ENCODE measurements at regions not wholly inside any gene's neighbourhood (a gene's known extent, or its start where the extent isn't known, plus 50 kb on each side); places are given as distances from the start of the nearest gene placed in this dataset.
A peak's percentile ranks its signal among the peaks of the same experiment; 100 is the strongest.

- peak in 1 of 3 donors; percentile 28 for DNase-seq
Measured at GRCh38 chr10:58885146-58885545, 291.3 kb upstream of the PHYHIPL start.

- peak; percentile 78 to 94 (median 85) for DNase-seq
Measured at GRCh38 chr10:58885686-58886345, 290.6 kb upstream of the PHYHIPL start.

DNA sequence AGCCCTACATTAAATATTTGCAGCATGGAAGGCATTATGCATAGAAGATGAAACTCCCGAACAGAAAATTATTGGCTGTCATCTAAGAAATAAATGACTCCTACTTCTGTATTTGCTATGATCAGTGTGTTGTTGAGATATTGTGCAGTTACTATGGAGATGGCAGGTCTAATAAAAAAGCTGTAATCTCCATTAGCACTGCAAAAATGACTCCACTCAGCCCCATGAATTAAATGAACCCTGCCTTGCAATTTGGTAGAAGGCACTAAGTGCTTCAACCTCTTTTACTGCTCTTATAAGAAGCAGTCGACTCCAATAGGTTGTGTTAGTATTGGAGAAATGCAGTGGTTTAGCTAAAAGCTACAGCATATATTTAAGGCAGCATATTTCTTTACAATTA lies 290.0 kb upstream of the PHYHIPL start:
- peak in 2 of 3 donors; percentile 51 to 79 for DNase-seq

DNA sequence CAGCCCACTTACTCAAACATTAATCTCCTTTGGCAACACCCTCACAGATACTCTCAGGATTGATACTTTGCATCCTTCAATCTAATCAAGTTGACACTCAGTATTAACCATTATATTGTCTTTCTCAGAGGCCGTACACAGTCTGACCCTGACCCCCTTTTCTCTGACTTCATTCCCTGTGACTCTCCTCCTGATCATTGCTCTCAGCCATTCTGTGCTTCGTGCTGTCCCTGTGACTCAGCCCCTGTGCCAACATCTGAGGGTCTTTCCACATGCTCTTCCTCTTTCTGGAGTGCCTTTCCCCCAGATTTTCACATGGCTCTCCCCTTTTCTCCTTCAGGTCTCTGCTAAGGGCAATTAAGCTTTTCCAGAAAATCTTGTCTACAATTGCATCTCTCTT lies 289.0 kb upstream of the PHYHIPL start:
- DNase-seq = no peak

GRCh38 chr10:58888957-58889356 lies 287.5 kb upstream of the PHYHIPL start:
- no peak for DNase-seq

GRCh38 chr10:58892031-58892531 lies 284.4 kb upstream of the PHYHIPL start:
- peak in 2 of 3 donors; percentile 44 to 64 for DNase-seq

DNA sequence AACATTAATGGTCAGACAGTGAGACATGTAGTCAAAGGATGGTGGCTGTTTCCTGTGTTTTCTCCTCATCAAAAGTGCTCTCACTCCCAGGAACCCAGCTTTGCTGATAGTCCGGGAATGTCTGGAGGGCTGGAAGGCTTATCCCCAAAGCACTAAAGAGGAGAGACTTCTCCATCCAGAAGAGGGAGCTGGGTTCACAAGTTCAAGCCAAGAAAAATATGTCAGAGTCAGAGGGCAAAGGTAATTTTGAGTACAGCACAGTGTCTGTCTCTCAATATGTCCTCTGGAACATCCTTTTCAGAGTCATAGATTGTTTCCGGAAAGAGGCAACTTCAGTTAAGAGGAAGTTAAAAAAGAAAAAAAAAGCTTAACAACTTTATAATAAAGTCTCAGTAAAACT lies 281.5 kb upstream of the PHYHIPL start:
- DNase-seq = peak in 2 of 3 donors; percentile 16 to 43

- DNase-seq = no peak
Measured at GRCh38 chr10:58896229-58896628, 280.2 kb upstream of the PHYHIPL start.

DNA sequence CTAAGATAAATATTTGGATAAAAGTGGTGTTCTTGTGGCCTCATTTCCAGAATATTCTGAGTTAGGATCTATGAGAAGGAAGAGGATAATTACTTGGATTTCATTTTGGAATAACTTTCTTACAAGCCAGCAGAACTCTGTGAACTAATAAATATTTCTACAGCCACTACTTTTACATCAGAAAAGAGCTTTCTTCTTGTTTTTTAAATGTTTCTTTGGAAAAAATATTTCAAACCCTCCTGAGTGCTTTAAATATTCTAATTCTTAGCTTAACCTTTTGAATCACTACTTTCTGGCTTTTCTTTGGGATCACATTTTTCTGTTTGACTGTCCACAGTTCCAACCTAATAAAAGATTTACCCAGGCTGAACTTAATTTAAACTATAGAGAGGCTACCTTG lies 279.2 kb upstream of the PHYHIPL start:
- DNase-seq = peak in 2 of 3 donors; percentile 33 to 73

DNA sequence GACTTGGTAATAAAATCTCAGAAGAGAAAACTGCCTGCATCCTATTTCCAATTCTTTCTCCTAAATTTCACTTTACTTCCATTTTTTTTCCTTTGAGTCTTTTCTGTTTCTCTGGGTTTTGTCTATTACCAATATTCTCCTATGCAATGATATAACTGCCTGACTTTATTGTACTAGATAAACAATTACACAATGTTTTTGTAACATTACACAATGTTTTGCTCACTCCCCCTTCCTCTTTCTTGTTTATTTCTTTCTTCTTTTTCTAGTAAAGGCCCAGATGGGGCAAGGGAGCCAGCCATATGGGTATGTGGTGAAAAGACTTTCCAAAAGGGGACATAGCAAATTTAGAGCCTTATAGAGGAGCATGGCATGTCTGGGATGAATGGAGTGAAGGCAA lies 278.7 kb upstream of the PHYHIPL start:
- no peak for DNase-seq

GRCh38 chr10:58898854-58899573 lies 277.4 kb upstream of the PHYHIPL start:
- DNase-seq = no peak

GRCh38 chr10:58901092-58901646 lies 275.3 kb upstream of the PHYHIPL start:
- DNase-seq = no peak

- no peak for DNase-seq
Measured at GRCh38 chr10:58903071-58903470, 273.4 kb upstream of the PHYHIPL start.

- no peak for DNase-seq
Measured at GRCh38 chr10:58909881-58910280, 266.6 kb upstream of the PHYHIPL start.

- no peak for DNase-seq
Measured at GRCh38 chr10:58913717-58914116, 262.7 kb upstream of the PHYHIPL start.

- no peak for DNase-seq
Measured at GRCh38 chr10:58918887-58919286, 257.6 kb upstream of the PHYHIPL start.

DNA sequence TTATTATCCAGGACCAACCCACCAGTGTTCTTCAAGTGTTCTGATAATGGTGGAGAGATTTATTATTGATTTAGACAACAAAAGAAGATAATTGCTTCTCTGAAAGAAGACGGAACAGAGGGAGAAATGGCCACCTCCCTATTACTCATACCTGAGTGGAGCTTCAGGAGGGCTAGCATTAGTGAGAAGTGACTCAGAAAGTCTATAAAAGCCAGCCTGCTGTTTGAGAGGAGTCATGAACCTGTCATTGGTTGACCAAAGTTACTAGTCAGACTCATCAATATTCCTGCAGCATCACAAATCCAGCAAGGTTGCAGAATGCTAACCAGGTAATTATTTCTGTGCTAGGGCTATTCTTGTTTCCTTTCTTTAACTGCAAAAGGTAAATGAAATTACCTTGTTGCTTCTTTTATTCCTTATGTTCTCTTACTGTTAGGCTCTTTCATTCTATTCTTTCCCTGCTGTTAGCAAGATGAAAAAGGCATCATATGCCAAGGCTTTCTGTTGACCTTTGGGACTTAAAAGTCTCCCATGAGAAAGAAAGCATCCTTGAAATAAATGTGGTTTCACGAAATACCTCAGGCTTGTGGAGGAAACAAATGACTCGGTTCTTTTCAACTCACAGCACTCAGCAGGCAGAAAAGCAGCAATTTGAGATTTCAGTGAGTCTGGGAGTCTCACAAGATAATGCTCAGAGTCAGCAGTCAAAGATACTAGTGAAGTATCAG lies 256.4 kb upstream of the PHYHIPL start:
- DNase-seq = peak in 2 of 3 donors; percentile 28 to 80

DNA sequence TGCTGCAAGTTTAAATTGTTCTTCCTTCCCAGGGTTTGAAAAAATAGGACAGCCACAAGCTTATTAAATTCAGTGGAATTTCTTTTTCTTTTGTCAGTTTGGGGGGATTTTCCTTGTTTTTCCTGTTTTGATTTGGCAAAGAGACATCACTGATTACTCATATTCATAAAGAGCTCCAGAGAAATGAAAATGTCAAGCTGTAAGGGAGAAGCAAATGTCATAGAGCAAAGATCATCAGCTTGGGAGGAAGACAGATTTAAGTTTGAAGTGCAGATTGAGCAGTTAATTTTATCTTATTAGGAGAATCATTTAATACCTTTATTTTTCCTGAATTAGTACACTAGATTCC lies 255.8 kb upstream of the PHYHIPL start:
- no peak for DNase-seq

- no peak for DNase-seq
Measured at GRCh38 chr10:58921421-58921855, 255.0 kb upstream of the PHYHIPL start.

GRCh38 chr10:58925381-58925780 lies 251.1 kb upstream of the PHYHIPL start:
- no peak for DNase-seq

DNA sequence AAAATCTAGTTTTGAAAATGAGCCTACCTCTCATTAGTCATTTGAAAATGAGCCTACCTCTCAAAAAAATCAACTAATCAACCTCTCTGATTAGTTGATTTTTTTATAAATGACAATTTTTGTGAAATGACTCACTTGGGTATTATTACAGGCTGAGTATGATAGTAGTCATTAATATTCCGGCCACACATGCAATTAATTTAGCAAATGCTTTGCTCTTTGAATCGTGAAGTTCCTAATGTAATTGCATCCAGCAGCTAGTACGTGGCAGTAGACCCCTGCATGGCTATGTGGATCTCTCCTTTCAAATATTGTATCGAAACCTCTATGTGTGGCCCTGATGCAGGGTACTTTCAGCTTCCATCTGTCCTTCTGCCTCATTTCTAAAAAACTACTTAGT lies 245.9 kb upstream of the PHYHIPL start:
- peak in 1 of 3 donors; percentile 51 for DNase-seq

DNA sequence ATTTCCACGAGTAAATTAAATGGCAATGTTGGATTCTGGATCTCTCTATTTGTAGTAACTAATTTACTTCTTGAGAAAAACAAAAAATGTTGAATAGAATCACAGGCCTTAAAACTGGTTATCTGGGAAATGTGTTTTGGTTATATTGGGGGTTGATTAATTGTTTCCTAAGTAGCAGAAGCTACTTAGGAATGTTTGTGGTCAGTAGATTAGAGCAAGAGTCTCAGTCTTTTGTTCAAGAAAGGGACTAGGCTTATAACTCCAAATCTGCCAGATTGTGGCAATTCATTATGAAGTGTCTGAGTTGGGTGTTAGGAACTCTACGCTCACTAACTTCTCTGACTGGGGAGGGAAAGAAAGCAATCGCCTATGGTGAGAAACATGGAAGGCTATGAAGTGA lies 244.3 kb upstream of the PHYHIPL start:
- peak in 1 of 3 donors; percentile 34 for DNase-seq

Measured in muscle of back (tissue), 3 donors.